HL-60 (cell line): ENCODE measurements at regions not wholly inside any gene's neighbourhood (a gene's known extent, or its start where the extent isn't known, plus 50 kb on each side); places are given as distances from the start of the nearest gene placed in this dataset.

Experiments used
- CTCF ChIP-seq: IDR thresholded peaks from one replicate; pipeline ENCODE4 v1.5.1; 2011; ENCODE audit warnings: low read length, control low read depth, inconsistent platforms; ENCODE audit not compliant: insufficient read depth
- GABPA ChIP-seq: IDR thresholded peaks from 2 replicates; pipeline ENCODE4 v1.6.1; 2012; ENCODE audit warnings: low read depth
- POLR2AphosphoS5 ChIP-seq: IDR thresholded peaks from 2 replicates; pipeline ENCODE4 v1.6.1; 2012; ENCODE audit warnings: low read depth
- REST ChIP-seq: IDR thresholded peaks from 2 replicates; pipeline ENCODE4 v1.6.1; 2012; ENCODE audit warnings: low read depth; ENCODE audit not compliant: insufficient replicate concordance

GRCh38 chr6:169895926-169896761 lies 144.7 kb downstream of the ERMARD start:
- TF ChIP-seq CTCF (no peak), REST (no peak), POLR2AphosphoS5 (no peak), GABPA (no peak)
